ENCODE measurements at regions not wholly inside any gene's neighbourhood (a gene's known extent, or its start where the extent isn't known, plus 50 kb on each side); places are given as distances from the start of the nearest gene placed in this dataset.
"Not testable (repeated sequence)": the region's sequence is repeated elsewhere in the genome, so short reads cannot be mapped to it uniquely, and the experiment has no call there.

DNA sequence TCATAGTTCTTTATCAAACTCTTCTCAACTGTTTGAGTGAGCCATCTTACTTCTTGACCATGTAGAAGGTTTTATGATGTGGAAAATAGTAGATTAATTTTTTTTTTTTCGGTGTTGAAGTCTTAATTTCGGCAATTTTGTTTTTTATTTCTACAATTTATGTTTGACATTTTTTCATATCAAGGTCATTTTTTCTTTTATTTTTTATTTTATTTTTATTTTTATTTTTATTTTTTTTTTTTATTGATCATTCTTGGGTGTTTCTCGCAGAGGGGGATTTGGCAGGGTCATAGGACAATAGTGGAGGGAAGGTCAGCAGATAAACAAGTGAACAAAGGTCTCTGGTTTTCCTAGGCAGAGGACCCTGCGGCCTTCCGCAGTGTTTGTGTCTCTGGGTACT is 203.8 kb upstream of the CBLB start:
- DNase-seq (ENCODE audit: low read depth in 2 of 2) = not testable (repeated sequence)

DNA sequence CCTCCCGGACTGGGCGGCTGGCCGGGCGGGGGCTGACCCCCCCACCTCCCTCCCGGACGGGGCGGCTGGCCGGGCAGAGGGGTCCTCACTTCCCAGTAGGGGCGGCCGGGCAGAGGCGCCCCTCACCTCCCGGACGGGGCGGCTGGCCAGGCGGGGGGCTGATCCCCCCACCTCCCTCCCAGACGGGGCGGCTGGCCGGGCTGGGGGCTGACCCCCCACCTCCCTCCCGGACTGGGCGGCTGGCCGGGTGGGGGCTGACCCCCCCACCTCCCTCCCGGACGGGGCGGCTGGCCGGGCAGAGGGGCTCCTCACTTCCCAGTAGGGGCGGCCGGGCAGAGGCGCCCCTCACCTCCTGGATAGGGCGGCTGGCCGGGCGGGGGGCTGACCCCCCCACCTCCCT is 205.0 kb upstream of the CBLB start:
- not testable (repeated sequence) for DNase-seq (ENCODE audit: low read depth in 2 of 2)

DNA sequence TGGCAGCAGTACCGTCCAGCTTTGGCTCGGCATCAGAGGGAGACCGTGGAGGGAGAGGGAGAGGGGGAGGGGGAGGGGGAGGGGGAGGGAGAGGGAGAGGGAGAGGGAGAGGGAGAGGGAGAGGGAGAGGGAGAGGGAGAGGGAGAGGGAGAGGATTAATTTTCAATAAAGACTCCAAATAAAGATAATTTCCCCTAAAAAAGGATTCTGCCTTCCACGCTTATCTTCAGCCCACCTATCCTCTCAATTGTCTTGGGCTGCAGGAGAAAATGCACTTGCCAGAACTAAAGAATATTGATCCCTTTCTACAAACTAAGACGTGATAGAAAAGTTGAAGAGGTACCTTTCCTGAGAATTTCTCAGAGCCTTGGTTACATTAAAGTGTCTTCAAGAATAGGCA is 206.9 kb upstream of the CBLB start:
- not testable (repeated sequence) for DNase-seq (ENCODE audit: low read depth in 2 of 2)

DNA sequence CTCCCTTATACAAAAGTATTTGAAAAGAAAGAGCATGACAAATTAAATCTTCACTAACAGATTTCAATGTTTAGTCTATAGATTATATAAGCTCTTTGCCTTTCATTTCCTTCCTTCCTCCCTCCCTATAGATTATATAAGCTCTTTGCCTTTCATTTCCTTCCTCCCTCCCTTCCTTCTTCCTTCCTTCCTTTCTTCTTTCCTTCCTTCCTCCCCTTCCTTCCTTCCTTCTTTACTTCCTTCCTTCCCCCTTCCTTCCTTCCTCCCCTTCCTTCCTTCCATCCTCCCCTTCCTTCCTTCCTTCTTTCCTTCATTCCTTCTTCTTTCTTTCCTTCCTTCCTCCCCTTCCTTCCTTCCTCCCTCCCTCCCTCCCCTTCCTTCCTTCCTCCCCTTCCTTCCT is 209.8 kb upstream of the CBLB start:
- DNase-seq (ENCODE audit: low read depth in 2 of 2) = no peak

DNA sequence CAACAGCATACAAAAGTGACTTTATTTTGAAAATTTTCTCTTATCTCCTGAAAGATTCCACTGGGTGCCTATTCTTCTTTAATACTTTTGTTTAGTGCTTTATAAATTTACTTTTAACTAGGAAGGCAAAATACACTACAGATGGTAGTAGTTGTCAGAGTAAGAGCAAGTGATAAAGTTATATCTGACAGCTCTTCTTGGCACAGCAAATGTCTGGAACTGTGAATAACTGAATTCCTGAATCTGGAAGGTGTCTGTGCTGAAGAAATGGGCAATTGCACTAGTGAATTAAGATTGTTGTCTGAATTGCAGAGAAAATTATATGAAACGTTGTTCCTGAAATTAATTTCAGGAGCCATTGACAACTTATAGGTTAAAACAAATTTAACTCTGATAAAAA is 213.8 kb upstream of the CBLB start:
- DNase-seq (ENCODE audit: low read depth in 2 of 2) = no peak

DNA sequence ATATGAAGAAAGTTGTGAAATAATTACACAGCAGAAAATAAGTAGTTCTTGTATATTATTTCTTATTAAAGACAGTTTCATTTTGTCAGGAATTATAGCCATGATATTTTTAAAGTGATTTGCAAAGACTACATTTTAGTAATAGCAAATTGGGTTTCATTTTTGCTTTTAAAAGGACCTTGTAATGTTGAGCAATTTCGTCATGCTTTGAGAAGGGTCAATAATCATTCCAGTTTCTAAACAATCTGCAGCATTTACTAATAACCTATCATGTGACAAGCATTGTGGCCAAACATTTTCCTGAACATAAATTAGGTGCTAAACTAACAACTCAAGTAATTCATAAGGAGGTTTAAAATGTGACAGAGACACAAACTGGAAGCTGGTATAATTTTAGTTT is 214.4 kb upstream of the CBLB start:
- DNase-seq (ENCODE audit: low read depth in 2 of 2) = no peak

DNA sequence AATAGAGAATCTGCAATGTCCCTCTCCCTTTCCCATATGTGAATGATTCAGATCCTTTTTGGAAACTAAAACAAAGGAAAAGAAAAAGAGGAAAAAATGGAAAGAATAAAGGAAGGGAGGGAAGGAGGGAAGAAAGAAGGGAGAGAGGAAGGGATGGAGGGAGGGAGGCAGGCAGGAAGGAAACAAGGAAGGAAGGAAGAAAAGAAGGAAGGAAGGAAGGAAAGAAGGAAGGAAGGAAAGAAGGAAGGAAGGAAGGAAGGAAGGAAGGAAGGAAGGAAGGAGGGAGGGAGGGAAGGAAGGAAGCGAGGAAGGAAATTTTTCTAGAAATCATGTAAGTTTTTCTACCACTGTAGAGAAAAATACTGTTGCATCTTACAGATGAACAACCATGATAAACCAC is 215.0 kb upstream of the CBLB start:
- no peak for DNase-seq (ENCODE audit: low read depth in 2 of 2)

DNA sequence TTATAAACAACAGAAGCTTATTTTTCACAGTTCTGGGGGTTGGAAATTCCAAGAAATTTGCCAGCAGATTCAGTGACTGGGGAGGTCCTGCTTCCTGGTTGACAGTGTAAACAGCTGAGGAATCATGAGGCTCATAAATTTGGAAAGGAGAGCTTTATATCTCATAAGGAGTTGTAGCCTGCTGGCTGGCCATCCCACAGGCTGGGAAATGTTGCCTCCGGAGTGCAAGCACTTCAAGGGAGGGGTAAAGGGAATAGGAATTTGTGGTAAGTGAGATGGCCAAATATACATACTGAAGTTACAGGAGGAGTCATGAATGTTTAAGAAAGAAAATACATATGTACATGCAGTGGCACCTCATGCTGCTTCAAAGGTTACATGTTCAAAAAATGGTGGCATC is 217.2 kb upstream of the CBLB start:
- no peak for DNase-seq (ENCODE audit: low read depth in 2 of 2)

DNA sequence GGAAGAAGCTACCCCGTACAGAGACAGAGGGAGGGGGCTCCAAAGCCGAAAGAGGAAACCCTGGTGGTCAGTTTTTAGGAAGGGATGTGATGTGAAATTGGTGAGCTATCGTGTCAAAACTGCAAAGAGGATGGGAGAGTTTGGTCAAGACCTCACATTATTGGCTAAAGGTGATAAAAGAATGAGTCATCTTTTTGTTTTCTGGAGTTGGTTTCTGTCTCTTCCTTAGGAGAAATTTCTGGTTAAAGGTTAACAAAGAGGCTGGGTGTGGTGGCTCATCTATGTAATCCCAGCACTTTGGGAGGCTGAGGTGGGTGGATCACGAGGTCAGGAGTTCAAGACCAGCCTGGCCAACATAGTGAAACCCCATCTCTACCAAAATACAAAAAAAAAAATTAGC is 217.8 kb upstream of the CBLB start:
- no peak for DNase-seq (ENCODE audit: low read depth in 2 of 2)

DNA sequence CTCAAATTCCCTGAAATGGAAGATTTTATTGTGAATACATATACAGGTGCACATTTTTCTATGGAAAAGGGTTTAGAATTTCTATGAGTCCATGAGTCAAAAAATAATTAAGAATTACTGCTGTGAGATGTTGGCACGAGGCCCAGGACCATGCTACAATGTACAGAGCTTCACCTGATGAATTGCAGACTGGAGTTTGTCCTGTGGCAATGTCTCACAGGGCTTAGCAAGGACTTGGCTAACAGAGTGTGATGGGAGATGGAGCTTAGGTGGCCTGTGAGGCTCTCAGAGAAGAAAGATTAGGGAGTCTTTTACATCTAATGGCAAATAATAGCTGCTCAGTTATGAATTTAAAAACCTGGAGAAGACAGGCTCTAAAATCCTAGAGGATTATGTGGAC is 219.5 kb upstream of the CBLB start:
- no peak for DNase-seq (ENCODE audit: low read depth in 2 of 2)

DNA sequence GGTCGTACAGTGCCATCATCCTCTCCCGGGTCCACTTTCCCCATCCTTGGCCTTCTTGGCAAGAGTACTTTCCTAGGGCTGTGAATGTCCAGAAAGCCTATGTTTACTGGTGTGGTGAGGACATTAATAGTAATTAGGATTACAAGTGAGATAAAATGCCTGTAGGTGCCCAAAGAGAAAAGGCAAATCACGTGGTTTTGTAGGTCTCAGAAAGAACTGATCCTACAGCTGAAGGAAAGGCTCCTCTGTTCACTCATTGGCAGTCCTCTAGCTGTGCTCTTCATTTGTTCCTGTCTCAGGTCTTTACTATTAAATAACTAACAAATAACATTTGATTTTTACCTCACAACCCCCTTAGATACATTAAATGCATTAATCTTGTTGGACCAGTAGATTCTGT is 220.1 kb upstream of the CBLB start:
- DNase-seq (ENCODE audit: low read depth in 2 of 2) = no peak

DNA sequence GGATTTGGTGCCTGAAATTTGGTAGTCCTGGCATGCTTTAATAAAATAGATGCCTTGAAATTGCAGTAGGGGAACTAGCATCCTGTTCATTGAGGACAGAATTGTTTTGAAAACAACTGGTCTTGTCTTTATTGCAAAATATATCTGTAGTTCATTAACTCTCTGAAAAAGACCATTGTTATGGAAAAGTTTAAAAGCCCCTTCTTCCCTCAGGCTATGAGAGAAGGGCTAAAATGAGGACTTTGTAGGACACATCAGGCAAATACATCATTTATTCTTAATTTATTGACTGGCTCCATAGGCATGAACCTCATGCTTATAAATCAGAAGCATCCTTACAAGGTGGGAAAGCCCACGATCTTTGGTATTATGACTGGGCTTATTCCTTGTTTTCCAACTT is 221.0 kb upstream of the CBLB start:
- no peak for DNase-seq (ENCODE audit: low read depth in 2 of 2)

DNA sequence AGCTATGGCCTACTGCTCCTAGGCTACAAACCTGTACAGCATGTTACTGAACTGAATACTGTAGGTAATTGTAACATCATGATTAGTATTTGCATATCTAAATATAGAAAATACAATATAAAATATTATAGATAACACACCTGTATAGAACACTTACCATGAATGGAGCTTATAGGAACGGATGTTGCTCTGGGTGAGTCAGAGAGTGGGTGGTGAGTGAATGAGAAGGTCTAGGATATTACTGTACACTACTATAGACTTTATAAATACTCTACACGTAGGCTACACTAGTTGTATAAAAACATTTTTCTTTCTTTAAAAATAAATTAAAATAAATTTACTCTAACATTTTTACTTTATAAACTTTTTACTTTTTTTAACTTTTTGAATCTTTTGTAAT is 224.0 kb upstream of the CBLB start:
- no peak for DNase-seq (ENCODE audit: low read depth in 2 of 2)

DNA sequence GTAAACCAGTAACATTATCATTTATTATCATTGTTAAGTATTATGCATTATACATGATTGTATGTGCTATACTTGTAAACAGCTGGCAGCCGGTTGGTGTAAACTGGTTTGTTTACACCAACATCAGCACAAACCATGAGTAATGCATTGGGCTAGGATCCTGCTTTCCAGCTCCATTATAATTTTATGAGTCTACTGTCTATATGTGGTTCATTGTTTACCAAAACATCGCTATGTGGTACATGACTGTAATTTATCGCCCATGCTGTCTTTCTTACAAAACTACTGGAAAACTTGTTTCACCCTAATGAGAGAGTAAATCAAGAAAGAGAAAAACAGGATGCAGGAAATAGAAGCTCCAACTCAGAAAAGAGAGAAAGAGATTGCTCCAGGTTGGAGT is 224.8 kb upstream of the CBLB start:
- DNase-seq (ENCODE audit: low read depth in 2 of 2) = no peak

DNA sequence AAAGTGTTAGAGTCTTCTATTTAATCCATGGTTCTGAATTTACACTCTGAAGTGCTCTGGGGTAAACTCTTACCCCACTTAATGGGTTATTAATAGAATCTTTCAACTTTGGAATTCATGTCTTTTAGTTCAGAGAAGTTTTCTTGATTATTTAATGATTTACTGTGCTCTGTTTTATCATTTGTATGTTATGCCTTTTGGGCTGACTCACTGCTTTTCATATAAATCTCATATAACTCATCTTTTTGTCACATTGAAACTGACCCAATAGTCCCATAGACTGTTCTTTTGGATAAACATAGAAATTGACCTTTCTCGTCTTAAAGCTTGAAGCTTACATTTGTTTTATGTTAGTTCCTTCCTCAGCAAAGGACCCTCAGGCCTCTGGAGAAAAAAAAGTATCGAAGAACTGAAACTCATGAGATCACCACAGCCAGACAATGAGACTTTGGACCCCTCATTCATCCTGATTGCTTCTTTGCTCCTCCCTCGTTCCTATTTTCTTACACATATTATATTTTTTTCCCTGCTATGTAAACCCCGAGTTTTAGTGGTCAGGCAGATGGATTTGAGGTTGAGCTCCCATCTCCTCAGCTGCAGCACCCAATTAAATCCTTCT is 229.1 kb upstream of the CBLB start:
- DNase-seq (ENCODE audit: low read depth in 2 of 2) = no peak

DNA sequence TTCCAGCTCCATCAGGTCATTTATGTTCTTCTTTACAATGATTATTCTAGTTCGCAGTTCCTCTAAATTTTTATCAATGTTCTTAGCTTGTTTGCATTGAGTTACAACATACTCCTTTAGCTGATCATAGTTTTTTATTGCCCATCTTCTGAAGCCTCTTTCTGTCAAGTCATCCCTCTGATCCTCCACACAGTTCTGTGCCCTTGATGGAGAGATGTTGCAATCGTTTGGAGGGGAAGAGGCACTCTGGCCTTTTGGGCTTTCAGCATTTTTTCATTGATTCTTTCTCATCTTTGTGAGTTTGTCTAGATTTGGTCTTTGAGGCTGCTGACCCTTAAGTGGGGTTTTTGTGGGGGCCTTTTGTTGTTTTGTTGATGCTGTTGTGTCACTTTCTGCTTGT is 234.6 kb upstream of the CBLB start:
- no peak for DNase-seq (ENCODE audit: low read depth in 2 of 2)

DNA sequence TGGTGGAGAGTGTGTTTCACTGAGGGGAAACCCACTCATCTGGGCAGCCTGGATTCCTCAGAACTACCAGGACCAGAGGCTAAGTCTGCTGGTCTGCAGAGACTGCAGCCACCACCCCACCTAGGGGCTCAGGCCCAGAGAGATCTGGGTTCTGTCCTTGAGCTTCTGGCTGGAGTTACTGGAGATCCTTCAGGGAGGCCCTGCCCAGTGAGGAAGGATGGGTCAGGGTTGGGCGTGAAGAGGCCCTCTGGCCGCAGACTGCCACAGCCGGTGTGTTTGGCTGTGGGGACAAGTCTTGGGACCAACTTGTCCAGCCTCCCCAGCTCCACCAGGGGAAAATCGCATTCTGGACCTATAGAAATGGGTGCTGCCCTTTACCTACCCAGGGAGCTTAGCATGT is 235.3 kb upstream of the CBLB start:
- no peak for DNase-seq (ENCODE audit: low read depth in 2 of 2)

DNA sequence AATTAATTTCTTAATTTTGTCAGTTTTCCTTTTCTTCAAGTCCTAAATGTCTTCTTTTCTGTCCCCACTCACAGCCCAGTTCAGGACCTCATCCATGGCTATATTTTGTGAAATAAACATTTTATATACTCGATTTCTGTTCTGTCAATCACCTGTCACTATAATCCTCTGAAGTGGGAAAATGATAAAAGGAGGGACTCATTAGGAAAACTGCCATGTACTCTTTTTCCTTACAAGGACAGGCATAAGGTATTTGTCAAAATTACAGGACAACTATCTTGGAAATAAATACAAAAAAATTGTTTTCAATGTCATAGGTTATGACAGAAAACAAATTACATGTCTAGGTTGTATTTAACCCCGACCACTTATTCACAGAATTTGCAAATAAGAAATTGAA is 240.1 kb upstream of the CBLB start:
- no peak for DNase-seq (ENCODE audit: low read depth in 2 of 2)

DNA sequence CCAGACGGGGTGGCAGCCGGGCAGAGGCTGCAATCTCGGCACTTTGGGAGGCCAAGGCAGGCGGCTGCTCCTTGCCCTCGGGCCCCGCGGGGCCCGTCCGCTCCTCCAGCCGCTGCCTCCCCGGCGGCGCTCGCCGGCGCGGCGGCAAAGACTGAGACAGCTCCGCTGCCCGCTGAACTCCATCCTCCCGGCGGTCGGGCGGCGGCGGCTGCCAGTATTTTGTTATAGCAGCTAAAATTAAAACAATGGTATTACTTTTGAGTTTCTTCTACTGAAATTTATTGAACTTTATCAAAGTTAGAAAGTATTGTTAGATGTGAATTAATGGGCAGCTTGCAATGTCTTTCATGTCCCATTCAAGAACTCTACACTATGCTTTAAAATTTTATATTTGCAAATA is 243.7 kb upstream of the CBLB start:
- not testable (repeated sequence) for DNase-seq (ENCODE audit: low read depth in 2 of 2)

DNA sequence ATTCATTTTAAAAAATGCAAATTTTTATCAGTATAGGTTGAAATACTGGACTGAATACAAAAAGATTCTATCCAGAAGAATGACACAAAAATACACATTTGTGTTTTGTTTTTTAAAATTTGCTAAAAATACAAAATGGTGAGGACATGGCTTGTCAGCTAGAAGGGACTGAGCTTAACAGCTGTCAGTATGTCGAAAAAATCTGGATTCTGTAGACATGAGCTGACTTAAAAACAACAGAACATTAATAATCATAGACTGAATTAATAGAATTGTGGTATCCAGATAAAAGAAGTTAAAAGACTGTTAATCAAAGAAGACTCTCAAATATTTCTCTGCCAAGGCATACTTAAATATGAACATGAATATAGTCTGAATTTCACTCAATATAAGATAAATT is 244.9 kb upstream of the CBLB start:
- DNase-seq (ENCODE audit: low read depth in 2 of 2) = no peak

DNA sequence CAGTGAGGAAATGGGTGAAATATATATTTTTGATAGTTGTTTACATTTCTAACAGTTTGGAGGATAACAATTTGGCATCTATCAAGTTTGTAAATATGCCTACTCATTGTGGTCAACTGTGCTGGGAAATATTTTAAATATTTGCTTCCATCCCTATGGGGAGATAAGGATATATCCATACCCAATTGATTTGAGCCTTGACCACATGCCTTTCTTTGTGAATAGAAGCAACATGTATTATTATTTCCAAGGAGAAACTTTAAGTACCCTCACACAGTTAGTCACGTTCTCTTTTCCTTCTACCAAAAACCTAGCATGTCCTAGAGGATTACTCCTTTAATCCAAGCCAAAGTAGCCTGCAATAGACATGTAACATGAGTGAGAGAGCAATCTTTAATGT is 245.4 kb upstream of the CBLB start:
- no peak for DNase-seq (ENCODE audit: low read depth in 2 of 2)

DNA sequence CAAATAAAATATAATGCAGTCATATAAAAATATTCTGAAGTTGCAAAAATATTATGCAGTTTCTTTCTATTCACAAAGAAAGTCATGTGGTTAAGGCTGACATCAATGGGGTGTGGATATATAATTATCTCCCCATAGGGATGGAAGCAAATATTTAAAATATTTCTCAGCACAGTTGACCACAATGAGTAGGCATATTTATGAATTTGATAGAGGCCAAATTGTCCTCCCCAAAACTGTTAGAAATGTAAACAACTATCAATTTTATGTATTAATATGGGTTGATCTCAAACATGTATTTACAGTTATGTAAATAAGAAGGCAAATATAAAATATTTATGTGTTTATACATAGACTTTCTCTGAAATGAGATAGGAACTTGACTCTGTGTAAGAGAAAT is 246.0 kb upstream of the CBLB start:
- DNase-seq (ENCODE audit: low read depth in 2 of 2) = no peak

DNA sequence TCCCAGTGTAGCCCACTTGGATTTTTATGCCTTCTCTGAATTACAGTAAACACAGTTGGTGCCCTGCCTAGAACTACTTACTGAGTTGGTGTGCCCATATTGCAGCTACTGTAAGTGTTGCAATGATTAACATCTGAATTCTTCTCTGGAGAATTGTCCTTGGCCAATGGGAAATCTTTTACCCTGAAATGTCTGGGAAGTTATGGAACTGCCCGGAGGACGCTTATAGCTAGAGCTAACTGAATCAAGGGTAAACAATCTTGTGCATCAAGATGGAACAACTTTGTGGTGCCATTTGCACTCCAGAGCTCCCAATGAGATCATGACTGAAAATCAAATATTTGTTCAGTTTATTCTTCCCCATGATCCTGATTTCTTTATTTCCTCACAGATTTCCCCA is 246.7 kb upstream of the CBLB start:
- no peak for DNase-seq (ENCODE audit: low read depth in 2 of 2)

DNA sequence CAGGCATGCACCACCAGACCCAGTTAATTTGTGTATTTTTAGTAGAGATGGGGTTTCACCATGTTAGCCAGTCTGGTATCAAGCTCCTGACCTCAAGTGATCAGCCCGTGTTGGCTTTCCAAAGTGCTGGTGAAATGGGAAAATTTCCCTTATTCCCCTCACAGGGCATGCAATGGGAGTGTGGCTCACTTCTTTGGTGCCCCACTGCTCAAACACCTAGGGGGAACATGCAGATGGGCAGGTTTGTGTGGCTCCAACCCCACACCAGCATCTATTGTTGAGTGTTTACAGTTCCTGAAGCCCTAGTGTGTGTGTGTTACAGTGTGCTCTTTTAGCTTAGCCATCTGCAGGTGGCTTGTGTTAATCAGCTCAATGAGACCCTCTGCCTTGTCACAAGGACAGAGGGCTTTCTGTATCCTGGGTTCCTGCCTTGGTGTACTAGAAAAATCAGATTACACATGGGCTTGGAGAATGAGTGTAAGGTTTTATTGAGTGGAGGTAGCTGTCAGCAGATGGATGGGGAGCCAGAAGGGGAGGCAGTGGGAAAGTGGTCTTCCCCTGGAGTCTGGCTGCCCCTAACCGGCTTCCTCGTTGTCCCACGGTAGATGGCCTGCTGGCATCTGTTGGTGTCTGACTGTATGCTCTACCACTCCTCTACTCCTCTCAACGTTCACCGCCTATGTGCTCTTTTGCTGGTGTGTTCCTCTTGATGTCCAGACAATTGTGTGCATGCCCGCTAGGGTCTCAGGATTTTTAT is 248.1 kb upstream of the CBLB start:
- DNase-seq (ENCODE audit: low read depth in 2 of 2) = no peak
